ENCODE measurements at regions not wholly inside any gene's neighbourhood (a gene's known extent, or its start where the extent isn't known, plus 50 kb on each side); places are given as distances from the start of the nearest gene placed in this dataset.

DNA sequence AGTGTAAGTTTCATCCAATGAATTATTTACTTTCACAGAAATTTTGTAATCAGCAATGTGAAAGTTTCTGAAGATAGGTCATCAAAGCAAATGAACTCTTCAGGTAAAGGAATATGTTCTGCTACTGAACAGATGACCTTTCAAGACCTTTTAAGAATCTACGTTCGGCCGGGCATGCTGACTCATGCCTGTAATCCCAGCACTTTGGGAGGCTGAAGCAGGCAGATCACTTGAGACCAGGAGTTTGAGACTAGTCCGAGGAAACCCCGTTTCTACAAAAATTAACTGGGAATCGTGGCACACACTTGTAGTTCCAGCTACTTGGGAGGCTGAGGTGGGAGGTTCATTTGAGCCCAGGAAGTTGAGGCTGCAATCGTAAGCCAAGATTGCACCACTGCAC lies 578.4 kb upstream of the COX7C start:
- TF ChIP-seq, protein P1, sequence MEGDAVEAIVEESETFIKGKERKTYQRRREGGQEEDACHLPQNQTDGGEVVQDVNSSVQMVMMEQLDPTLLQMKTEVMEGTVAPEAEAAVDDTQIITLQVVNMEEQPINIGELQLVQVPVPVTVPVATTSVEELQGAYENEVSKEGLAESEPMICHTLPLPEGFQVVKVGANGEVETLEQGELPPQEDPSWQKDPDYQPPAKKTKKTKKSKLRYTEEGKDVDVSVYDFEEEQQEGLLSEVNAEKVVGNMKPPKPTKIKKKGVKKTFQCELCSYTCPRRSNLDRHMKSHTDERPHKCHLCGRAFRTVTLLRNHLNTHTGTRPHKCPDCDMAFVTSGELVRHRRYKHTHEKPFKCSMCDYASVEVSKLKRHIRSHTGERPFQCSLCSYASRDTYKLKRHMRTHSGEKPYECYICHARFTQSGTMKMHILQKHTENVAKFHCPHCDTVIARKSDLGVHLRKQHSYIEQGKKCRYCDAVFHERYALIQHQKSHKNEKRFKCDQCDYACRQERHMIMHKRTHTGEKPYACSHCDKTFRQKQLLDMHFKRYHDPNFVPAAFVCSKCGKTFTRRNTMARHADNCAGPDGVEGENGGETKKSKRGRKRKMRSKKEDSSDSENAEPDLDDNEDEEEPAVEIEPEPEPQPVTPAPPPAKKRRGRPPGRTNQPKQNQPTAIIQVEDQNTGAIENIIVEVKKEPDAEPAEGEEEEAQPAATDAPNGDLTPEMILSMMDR (IDR thresholded peaks at IDR 0.05; ENCODE audit: control extremely low read depth, extremely low read depth, low read depth, missing control alignments) = no peak
- CTCF ChIA-PET = no interaction called here
- DNase-seq (ENCODE audit: extremely low spot score) = no peak
- POLR2A ChIA-PET = no interaction called here

- no peak for DNase-seq (ENCODE audit: extremely low spot score)
- ChIA-PET POLR2A (no interaction called here), CTCF (no interaction called here)
- TF ChIP-seq, protein P1 (IDR thresholded peaks at IDR 0.05; ENCODE audit: control extremely low read depth, extremely low read depth, low read depth, missing control alignments) = no peak
Observed at GRCh38 chr5:86070719-86071118, 547.0 kb upstream of the COX7C start.

- TF ChIP-seq, protein P1 (IDR thresholded peaks at IDR 0.05; ENCODE audit: control extremely low read depth, extremely low read depth, low read depth, missing control alignments) = no peak
- no peak for DNase-seq (ENCODE audit: extremely low spot score)
- POLR2A ChIA-PET = no interaction called here
- CTCF ChIA-PET = no interaction called here
Observed at GRCh38 chr5:86074297-86074696, 543.4 kb upstream of the COX7C start.

DNA sequence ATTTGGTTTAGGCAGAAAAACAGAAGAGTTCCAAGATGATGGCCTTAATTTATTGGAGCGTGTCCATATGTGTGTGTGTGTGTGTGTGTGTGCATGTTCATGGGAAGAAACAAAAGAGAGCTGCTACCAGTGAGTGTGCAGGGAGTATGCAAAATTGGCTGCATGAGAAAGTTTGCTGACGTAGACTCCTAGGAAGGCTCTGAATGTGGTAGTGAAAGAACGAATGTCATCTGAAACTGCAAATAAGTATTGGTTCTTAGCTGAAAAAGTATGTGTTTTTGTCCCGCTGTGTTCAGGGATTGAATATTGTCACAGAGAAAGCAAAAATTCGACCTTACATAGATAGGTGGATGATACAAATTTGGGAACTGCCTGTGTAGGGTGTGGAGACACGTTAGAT lies 542.6 kb upstream of the COX7C start:
- TF ChIP-seq, protein P1 (IDR thresholded peaks at IDR 0.05; ENCODE audit: control extremely low read depth, extremely low read depth, low read depth, missing control alignments) = no peak
- POLR2A ChIA-PET = no interaction called here
- CTCF ChIA-PET = no interaction called here
- DNase-seq (ENCODE audit: extremely low spot score) = no peak

GRCh38 chr5:86095092-86095491 lies 522.6 kb upstream of the COX7C start:
- POLR2A ChIA-PET = no interaction called here
- TF ChIP-seq, protein P1 (IDR thresholded peaks at IDR 0.05; ENCODE audit: control extremely low read depth, extremely low read depth, low read depth, missing control alignments) = no peak
- CTCF ChIA-PET = no interaction called here
- DNase-seq (ENCODE audit: extremely low spot score) = no peak

- CTCF ChIA-PET = no interaction called here
- POLR2A ChIA-PET = no interaction called here
- TF ChIP-seq, protein P1 (IDR thresholded peaks at IDR 0.05; ENCODE audit: control extremely low read depth, extremely low read depth, low read depth, missing control alignments) = no peak
Observed at GRCh38 chr5:86101966-86102365, 515.8 kb upstream of the COX7C start.

DNA sequence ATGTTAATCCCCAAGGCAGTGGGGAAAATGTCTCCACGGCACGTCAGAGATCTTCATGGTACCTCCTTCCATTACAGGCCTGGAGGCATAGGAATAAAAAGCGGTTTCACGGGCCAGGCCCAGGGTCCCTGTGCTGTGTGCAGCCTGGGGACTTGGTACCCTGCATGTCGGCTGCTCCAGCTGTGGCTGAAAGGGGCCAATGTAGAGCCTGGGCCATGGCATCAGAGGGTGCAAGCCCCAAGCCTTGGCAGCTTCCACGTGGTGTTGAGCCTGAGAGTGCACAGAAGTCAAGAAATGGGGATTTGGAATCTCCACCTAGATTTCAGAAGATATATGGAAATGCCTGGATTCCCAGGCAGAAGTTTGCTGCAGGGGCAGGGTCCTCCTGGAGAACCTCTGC lies 508.9 kb upstream of the COX7C start:
- TF ChIP-seq, protein P1 (IDR thresholded peaks at IDR 0.05; ENCODE audit: control extremely low read depth, extremely low read depth, low read depth, missing control alignments) = no peak
- no peak for DNase-seq (ENCODE audit: extremely low spot score)
- ChIA-PET CTCF (no interaction called here), POLR2A (no interaction called here)

More at GRCh38 chr5:86101966-86102365, 515.8 kb upstream of the COX7C start:
- DNase-seq (ENCODE audit: extremely low spot score) = no peak

Measured in GM10248 (cell line).